PC-3 (cell line): ENCODE measurements at regions not wholly inside any gene's neighbourhood (a gene's known extent, or its start where the extent isn't known, plus 50 kb on each side); places are given as distances from the start of the nearest gene placed in this dataset.

Experiments used
- CTCF ChIP-seq: fragments of 300-600 bp; sonication (generic); conservative IDR thresholded peaks from 2 replicates; pipeline ENCODE4 v1.5.1; 2017; ENCODE audit warnings: antibody characterized with exemption, low read depth, mild to moderate bottlenecking, low read length
- EZH2 ChIP-seq: fragments of 300-600 bp; sonication (generic); IDR thresholded peaks from one replicate; pipeline ENCODE4 v1.6.1; 2017; ENCODE audit warnings: antibody characterized with exemption, mild to moderate bottlenecking, low read length; ENCODE audit not compliant: unreplicated experiment

- TF ChIP-seq CTCF (no peak), EZH2 (no peak)
These were observed 230.8 kb downstream of the BARHL2 start for GRCh38 chr1:90486134-90486824.
